NCI-H1694 (cell line): ENCODE measurements at regions not wholly inside any gene's neighbourhood (a gene's known extent, or its start where the extent isn't known, plus 50 kb on each side); places are given as distances from the start of the nearest gene placed in this dataset.
A peak's percentile ranks its signal among the peaks of the same experiment; 100 is the strongest.
"Not testable (repeated sequence)": the region's sequence is repeated elsewhere in the genome, so short reads cannot be mapped to it uniquely, and the experiment has no call there.

Experiments
- DNase-seq: peaks from one replicate; lab custom pipeline; 2025; lab: John Stamatoyannopoulos, UW

DNA sequence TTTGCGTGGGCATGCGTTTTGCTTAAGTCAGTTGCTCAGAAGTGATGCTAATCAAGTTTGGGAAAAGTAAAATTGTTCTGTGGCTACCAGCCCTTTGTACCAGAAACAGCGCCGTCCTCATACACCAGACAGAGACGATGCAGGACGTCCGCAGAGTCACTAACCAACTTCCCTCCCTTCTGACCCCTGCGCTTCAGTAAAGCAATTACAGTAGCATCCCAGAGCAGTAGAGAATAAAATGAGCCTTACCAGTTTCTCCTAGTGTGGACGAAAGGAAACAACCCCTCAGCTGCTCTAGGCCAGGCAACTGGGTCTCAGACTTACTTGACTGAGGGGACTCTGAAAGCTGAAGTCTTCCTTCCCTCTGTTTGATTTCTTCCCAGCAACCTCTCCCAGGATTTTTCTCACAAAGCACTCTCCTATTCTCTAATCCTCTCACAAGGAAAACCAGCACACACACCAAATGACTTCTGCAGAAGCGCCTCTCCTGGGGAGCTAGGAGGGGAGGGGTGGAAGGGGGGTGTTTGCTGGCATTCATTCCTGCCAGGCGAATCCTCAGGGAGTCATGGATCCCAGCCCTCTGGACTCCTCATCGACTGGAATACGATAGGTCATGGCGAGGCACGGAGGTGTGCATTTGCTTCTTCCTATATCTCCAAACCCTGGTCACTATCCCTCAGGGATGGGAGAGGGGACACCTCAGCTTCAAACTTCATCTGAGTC lies 56.0 kb upstream of the MID1 start:
- DNase-seq = no peak

DNA sequence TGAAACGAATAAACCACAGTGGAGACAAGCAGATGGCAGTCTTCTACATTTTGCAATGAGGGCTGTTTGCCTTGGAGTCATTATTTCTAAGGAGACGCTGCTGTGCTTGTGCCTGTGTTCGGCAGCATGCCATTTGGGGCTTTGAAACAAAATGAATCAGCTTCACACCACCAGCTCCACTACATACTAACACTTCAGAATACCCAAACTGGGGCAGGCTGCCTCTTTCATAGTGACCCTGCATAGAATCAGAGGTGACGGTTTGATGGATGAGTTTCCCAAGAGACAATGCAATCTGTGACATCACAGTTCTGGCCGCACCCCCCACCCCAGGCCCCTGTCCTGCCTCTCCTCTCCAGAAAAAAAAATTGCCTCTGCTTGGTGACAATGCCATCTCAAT lies 57.1 kb upstream of the MID1 start:
- peak; percentile 3 for DNase-seq

DNA sequence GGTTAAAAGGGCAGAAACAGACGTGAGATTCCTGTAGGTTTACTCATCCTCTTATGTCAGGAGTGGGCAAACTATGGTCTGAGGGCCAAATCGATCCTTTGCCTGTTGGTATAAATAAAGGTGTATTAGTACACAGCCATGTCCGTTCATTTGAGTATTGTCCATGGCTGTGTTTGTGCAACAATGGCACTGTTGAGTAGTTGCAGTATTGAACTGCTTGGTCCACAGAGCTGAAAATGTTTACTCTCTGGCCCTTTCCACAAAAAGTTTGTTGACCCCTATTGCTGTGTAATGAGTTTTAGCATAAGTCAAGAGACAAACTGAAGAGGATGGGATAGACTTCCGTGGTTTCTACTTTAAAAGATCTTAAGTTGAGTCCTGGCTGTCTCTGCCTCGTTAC lies 59.0 kb upstream of the MID1 start:
- DNase-seq = no peak

DNA sequence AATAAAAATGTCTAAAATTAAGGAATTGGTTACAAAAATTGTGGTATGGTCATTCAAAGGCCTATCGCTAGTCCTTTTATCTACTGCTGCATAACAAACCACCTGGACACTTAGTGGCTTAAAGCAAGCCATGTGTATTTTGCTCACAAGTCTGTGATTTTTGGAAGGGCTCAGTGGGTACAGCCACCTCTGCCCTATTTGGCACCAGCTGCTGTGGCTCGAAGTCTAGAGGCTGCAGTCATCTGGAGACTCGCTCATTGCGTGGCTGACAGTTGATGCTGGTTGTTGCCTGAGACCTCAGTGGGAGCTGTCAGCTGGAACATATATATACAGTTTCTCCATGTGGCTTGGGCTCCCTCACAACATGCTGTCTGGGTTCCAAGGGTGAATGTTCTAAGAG lies 60.8 kb upstream of the MID1 start:
- no peak for DNase-seq

DNA sequence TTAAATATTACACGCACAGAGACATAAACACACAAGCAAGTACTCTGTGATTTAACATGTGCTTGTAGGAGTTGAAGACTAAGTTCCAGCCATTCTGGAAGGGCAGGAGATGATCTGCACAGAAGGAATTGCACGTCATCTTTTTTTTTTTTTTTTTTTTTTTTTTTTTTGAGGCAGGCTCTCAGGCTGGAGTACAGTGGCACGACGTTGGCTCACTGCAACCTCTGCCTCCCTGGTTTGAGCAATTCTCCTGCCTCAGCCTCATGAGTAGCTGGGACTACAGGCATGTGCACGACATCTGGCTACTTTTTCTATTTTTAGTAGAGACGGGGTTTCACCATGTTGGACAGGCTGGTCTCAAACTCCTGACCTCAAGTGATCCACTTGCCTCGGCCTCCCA lies 63.2 kb upstream of the MID1 start:
- not testable (repeated sequence) for DNase-seq

DNA sequence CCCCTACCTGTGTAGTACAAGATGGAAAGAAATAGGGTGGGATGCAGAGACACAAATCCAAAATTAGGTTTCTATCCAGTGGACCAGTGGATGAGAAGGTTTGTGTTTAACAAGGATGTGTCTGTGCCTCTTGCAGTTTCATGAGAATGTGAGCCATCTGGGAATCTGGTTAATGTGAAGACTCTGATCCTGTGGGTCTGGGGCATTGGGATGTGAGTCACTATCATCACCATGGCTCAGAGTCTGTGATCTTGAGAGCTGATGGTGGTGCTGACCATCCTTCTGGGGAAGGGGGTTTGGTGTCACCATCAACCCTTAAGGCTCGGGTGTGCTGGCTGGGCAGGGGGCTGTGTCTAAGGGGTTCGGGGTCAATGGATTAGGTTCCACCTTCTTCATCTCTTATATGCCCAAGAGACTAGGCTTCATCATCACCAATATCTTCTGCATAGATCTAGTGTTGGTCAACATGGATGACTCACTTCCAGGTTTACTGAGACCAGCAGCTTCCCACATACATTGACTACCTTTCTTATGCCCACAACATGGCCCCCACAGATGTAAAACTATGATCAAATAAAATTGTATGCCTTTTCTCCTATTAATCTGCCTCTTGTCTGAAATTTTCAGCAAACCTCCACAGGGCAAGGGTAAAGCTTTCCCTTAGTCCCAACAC lies 65.7 kb upstream of the MID1 start:
- DNase-seq = no peak

DNA sequence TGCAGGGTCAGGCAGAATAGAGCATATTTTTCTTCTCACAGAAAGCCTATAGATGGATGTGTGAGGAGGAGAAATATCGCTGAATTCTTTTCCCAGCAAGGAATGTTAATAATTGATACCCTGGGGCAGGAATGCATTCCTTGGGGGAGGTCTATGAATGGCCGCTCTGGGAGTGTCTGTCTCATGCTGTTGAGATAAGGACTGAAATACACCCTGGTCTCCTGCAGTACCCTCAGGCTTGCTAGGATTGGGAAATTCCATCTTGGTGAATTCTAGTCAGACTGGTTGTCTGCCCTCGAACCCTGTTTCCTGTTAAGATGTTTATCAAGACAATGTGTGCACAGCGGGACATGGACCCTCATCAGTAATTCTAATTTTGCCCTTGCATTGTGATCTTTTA lies 71.4 kb upstream of the MID1 start:
- not testable (repeated sequence) for DNase-seq

DNA sequence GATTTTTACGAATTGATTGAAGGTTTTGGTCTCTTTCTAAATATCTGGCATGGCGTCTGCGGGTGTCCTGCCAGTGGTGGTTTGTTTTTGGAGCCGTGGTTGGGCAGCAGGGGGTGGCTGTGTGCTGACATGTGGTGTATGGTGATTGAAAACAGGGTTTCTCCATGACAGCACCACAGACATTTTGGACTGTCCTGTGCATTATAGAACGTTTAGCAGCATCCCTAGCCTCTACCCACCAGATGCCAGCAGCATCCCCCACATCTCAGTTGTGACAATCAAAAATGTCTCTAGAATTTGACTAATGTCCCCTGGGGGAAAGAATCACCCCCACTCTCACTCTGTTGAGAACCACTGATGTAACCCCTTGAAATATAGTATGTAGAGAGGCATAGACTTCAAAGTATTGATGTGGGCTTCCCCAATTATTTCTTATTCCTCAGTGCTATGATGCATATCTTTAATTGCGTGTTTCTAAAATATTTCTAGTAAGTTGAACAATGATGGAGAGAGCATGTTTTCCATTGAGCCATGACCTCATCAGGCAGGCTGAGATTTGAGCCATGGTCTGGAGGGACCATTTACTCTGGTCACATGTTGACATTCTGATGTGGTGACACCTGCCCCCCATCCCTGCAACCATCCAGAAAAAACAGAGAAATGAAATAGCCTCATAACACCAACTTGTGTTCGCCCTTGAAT lies 77.4 kb upstream of the MID1 start:
- no peak for DNase-seq

DNA sequence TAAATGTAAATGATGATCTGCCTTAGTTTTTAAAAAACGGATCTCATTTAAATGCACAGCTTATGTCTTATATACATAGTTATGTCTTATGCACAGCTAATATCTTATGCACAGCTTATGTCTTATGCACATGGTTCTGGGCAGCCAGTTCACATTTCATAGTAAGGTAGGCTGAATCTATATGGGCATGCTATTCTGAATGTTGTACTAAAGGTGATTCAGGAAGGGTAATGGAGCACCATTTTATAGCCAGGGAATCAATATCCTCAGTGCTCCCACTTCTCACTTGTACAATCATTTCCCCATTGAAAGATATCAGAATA lies 77.9 kb upstream of the MID1 start:
- DNase-seq = no peak

DNA sequence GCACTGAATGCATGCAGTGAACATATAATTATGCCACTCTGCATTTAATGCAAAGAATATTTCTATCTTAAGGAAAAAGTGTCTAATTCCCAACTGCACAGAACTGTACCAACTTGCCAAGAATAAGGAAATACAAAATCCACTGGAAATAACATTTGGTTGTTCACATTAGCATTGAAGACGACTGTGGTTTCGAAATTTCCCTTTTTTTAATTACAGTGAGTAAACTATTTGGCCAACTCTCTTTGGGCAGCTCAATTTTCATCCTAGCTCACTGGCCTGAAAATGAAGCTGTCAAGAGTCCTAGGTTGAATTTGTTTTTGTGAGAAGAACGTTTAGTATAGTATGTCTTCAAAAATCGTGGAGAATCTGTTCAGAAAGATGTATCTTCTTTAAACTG lies 81.6 kb upstream of the MID1 start:
- DNase-seq = no peak

DNA sequence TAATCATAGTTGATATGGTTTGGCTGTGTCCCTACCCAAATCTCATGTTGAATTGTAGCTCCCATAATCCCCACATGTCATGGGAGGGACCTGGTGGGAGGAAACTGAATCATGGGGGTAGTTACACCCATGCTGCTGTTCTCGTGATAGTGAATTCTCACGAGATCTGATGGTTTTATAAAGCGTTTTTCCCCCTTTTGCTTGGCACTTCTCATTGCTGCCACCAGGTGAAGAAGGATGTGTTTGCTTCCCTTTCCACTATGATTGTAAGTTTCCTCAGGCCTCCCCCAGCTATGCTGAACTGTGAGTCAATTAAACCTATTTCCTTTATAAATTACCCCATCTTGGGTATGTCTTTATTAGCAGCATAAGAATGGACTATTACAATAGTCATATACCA lies 86.0 kb upstream of the MID1 start:
- DNase-seq = not testable (repeated sequence)

DNA sequence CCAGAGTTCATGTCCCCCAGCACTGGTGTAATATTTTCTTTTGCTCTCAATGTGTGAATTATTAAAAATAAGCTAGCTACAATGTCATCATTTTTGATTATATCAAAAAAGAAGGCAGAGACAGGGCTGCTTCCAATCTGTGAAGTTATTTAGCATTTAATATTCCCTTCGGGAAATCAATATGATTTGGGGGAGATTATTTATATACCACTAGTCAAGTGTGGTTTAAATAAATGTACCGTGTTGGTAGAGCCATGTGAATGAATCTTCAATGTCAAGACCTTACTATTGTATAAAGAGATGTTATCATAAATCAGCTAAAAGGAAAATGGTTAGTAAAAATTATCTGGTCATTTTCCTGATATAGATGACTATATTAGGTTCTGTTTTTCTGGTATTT lies 87.4 kb upstream of the MID1 start:
- DNase-seq = no peak

DNA sequence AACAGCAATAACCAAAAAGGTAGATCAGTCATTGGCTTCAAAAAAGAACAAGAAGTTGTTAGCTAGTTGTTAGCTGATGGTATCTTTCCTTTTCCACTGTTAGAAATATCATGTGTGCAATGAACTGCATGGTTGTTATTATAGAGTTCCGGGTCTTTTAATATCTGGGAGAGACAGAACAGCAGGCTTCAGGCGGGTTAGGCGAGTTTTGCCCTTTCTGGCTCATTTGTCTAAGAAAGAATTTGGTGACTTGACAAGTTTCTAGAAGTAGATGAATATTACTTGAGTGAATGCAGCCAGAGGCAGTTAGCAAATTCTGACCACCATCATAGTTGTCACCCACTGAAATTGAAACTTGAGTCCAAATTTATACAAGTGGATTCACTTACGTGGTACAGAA lies 88.9 kb upstream of the MID1 start:
- no peak for DNase-seq

DNA sequence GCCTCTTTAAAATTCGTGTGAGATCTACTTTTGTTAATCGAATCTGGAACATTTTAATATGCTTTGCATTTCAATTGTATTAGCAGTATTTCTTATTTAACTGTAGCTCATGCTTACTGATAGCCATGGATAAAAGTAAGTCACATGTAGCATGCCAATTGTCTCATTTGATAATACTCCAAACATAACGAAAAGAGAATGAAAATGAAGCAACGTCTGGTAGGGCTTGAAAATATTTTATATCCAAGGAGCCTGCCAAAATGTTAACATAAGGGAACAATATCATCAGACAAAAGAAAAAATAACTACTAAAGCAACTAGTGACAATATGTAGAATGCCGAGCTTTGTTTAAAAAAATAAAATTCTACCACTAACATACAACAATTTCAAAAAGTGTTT lies 94.1 kb upstream of the MID1 start:
- DNase-seq = no peak

DNA sequence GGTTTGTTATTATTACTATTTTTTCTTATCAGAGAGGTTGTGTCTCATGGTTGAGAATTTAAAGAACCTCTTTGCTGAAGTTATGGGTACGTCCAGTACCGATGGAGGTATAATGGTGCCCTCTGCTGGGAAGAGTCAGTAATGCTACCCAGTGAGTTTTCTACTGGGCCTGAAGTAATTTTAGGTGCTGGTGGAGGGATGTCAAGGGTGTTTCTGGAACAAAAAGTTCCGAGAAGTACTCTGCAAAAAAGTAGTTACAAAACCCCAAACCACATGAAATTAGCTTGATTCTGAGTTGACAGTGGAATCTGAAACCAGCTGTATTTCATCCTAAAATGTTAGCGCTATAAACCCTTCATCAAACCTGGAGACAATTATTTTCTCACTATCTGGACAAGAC lies 102.5 kb upstream of the MID1 start:
- peak; percentile 0 for DNase-seq

DNA sequence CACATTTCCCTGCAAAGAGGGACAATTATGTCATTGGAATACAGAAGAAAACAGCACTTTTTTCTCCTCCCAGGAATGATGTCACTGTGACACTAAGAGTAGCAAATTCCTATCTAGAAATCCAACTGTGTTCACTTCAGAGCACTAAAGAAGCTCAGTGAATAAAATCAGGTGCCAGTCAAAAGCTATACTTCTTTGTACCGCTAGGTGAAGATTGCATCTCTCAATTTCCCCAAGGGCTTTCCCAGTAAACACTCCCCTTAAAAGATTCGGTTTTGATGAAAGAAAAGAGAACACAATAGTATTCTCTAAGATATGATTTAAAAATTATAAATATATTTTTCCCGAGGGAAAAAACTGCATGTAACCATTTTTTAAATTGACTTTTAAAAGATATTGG lies 104.7 kb upstream of the MID1 start:
- no peak for DNase-seq

DNA sequence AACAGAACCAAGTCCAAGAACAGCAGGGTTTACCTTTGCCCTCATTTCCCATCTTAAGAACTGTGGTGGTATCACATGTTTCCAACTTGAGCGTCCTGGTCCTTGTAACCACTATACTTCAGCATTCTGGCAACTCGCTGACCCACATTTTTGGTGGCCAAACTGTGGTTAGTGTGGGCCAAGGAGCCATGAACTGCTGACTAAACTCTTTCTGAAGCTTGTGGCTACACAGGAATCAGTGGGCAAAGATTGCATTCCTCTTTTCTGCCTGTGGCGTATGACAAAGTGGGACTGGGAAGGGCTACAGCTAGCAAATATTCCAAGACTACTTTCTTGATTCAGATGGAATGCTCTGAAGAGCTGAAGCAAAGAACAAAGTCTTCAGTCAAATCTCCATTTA lies 106.3 kb upstream of the MID1 start:
- no peak for DNase-seq

DNA sequence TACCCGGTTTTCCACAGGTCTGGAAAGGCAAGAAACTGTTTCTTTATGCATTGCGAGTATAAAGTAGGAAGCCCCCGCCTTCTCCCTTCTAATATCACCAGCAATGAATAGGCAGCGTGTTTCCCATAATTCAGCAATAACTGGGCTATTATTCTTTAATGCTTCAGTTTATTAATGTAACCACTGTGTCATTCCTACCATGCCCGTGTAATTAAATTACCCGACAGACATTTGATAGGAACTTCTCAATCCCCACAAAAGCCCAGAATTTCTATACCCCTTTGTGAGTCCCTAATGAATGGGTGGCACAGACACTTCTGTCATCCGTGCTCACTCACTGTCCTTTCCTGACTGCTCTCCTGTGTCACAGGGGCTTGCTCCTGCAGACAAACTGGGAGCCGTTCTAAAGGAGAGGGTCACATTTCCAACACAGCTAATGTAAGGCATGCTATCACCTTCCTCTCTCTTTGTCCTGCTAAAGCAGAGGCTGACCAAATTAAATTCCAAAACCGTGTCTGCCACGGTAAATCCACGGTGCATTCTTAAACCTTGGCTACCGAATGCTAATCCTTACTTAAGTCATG lies 108.5 kb upstream of the MID1 start:
- no peak for DNase-seq

DNA sequence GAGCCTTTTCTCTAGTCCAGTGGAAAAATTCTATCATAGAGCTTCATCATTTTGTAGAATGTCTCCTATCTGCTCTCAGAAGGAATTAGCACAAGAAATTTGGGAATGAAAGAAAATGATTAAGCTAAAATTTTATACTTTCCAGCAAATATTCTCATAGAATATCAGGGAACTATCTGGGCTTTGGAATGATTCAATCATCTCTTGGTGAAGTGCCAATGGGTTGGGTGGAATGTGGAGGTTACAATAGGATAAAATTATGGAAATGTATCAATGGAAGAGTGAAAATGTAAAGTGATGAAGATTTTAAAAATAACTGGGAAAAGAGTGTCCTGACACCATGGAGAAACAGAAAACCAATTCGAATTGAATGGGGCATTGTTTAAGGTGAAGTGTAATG lies 119.0 kb upstream of the MID1 start:
- DNase-seq = no peak

DNA sequence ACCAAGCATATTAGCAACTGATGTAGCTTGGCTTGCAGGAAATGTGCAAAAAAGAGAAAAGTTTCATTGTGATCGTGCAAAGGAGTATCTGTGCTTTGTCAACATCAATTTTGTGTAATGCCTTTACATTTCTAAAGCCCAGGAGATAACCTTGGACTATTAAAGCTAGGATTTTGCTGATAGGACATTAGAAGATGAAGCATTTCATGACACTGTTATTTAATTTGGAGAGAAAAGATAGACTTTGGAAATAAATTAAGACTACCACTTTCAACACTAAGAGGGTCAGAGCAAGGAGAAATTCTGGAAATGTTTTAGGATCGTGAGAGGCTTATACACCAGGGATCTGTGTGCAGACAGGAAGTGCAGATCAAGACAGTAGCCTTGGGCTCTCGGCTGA lies 120.6 kb upstream of the MID1 start:
- no peak for DNase-seq

DNA sequence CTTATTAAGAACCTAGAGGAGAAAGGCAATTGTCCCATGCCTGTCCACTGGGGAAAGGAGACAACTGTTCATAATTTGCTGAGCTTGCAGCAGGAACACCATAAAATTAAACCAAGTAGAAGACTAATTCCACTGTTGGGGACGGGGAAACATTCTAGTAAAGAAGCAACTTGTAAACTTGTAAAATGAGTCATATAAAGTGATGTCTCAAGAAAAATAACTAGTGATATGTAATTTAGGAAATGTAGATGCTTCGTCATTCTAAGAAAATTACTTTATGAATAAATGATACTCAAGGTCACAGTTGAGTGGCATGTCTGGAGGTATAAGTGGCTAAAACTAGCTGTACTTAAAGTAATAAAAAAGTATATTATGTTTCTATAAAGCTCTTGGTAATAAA lies 121.2 kb upstream of the MID1 start:
- no peak for DNase-seq

DNA sequence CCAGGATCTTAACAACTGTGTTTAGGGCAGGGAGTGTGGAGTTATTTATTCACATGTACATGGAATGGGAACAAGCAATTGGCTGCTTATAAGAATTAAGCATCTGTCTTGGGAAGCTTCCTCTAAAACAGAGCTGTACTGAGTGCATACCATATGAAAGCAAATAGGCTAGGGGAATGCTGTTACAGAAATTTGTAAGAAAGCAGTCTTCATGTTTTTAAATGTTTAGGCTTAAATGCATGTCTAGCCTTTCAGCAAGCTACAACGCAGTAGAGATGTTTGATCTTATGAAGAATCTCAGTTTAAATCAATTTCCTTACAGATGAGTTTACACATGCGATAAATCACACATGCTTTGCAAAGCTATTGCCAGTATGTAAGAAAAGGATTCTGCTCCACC lies 123.1 kb upstream of the MID1 start:
- DNase-seq = no peak

DNA sequence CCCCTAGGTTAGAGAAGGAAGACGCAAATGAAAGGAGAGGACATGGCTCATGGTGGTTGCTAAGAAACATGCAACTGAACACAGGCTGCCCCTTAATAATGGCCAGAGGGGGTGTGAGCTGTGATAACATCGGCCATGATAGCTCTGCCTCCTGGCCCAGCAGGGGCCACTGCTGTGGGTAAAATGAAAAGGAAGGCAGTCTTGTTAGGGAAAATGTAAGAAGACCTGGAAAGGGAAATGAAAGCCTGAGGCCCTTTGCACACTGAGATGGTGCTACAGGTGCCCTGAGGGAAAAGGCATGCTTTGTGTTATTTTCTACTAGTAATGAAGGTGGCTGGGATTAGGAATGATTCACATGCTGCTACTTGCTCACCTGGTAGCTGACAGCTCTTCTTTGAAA lies 123.6 kb upstream of the MID1 start:
- DNase-seq = no peak
